ENCODE measurements at regions not wholly inside any gene's neighbourhood (a gene's known extent, or its start where the extent isn't known, plus 50 kb on each side); places are given as distances from the start of the nearest gene placed in this dataset.

DNA sequence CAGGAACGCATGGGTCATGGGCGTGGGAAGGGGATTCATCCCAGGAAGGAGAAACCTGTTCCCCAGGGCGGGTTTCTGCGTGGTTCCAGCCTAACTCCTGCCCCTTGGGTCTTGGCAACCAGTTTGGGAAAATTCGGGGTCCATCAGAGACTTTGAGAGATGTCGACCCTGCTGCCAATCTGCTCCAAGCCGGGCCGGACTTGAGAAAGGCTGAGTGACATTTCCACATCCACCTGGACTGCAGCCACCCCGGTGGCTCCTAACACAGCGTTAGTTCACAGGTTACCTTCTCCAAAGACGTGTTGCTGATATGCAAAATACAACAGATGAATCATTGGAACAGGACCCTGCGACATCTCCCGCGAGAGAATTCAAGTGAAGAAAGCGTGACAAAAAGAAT lies 627.2 kb downstream of the IRX1 start:
- TF ChIP-seq, protein P1, sequence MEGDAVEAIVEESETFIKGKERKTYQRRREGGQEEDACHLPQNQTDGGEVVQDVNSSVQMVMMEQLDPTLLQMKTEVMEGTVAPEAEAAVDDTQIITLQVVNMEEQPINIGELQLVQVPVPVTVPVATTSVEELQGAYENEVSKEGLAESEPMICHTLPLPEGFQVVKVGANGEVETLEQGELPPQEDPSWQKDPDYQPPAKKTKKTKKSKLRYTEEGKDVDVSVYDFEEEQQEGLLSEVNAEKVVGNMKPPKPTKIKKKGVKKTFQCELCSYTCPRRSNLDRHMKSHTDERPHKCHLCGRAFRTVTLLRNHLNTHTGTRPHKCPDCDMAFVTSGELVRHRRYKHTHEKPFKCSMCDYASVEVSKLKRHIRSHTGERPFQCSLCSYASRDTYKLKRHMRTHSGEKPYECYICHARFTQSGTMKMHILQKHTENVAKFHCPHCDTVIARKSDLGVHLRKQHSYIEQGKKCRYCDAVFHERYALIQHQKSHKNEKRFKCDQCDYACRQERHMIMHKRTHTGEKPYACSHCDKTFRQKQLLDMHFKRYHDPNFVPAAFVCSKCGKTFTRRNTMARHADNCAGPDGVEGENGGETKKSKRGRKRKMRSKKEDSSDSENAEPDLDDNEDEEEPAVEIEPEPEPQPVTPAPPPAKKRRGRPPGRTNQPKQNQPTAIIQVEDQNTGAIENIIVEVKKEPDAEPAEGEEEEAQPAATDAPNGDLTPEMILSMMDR (IDR thresholded peaks at IDR 0.05; ENCODE audit: insufficient read depth, low read length) = no peak
- TF ChIP-seq, protein P2, sequence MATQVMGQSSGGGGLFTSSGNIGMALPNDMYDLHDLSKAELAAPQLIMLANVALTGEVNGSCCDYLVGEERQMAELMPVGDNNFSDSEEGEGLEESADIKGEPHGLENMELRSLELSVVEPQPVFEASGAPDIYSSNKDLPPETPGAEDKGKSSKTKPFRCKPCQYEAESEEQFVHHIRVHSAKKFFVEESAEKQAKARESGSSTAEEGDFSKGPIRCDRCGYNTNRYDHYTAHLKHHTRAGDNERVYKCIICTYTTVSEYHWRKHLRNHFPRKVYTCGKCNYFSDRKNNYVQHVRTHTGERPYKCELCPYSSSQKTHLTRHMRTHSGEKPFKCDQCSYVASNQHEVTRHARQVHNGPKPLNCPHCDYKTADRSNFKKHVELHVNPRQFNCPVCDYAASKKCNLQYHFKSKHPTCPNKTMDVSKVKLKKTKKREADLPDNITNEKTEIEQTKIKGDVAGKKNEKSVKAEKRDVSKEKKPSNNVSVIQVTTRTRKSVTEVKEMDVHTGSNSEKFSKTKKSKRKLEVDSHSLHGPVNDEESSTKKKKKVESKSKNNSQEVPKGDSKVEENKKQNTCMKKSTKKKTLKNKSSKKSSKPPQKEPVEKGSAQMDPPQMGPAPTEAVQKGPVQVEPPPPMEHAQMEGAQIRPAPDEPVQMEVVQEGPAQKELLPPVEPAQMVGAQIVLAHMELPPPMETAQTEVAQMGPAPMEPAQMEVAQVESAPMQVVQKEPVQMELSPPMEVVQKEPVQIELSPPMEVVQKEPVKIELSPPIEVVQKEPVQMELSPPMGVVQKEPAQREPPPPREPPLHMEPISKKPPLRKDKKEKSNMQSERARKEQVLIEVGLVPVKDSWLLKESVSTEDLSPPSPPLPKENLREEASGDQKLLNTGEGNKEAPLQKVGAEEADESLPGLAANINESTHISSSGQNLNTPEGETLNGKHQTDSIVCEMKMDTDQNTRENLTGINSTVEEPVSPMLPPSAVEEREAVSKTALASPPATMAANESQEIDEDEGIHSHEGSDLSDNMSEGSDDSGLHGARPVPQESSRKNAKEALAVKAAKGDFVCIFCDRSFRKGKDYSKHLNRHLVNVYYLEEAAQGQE (IDR thresholded peaks at IDR 0.05; ENCODE audit: insufficient replicate concordance, low read depth) = no peak
- TF ChIP-seq GABPA (IDR thresholded peaks at IDR 0.05; ENCODE audit: low read depth) (no peak), SPI1 (IDR thresholded peaks at IDR 0.05; ENCODE audit: borderline replicate concordance, low read depth) (no peak), POLR2AphosphoS5 (IDR thresholded peaks at IDR 0.05; ENCODE audit: low read depth) (no peak)
